Spleen (tissue), 11 donors: ENCODE measurements at regions not wholly inside any gene's neighbourhood (a gene's known extent, or its start where the extent isn't known, plus 50 kb on each side); places are given as distances from the start of the nearest gene placed in this dataset.
"Not testable (repeated sequence)": the region's sequence is repeated elsewhere in the genome, so short reads cannot be mapped to it uniquely, and the experiment has no call there.

ENCODE experiments used
- DNase-seq: peaks from one replicate; pipeline ENCODE4 v3.0.0-alpha.2; 2020
- H3K27ac ChIP-seq, 8 donors: fragments of 200-600 bp; sonication (generic) in 7 of 8; 1 replicate in 4 of 8; 2 replicates in 4 of 8; pipeline versions ENCODE4 v1.5.0 to v1.8.0; 2016 to 2021; ENCODE audit warnings: inconsistent platforms in 4 of 8, mild to moderate bottlenecking in 4 of 8, moderate library complexity in 1 of 8
- H3K27me3 ChIP-seq, 7 donors: fragments of 200-600 bp; sonication (generic) in 6 of 7; replicated peaks in 1 of 7; 1 replicate in 4 of 7; 2 replicates in 3 of 7; pipeline versions ENCODE4 v1.5.0 to v1.8.0; 2016 to 2021; ENCODE audit warnings: inconsistent platforms in 3 of 7, mild to moderate bottlenecking in 1 of 7
- H3K36me3 ChIP-seq, 6 donors: fragments of 200-600 bp; sonication (generic) in 5 of 6; 1 replicate in 4 of 6; 2 replicates in 2 of 6; pipeline versions ENCODE4 v1.5.0 to v1.8.0; 2016 to 2021; ENCODE audit warnings: inconsistent platforms in 2 of 6
- H3K4me1 ChIP-seq, 6 donors: fragments of 200-600 bp; sonication (generic) in 5 of 6; 1 replicate in 3 of 6; 2 replicates in 3 of 6; pipeline versions ENCODE4 v1.5.0 to v1.8.0; 2016 to 2021; ENCODE audit warnings: inconsistent platforms in 3 of 6
- H3K4me3 ChIP-seq, 8 donors: fragments of 200-600 bp; sonication (generic) in 7 of 8; 1 replicate in 4 of 8; 2 replicates in 4 of 8; pipeline versions ENCODE4 v1.5.0 to v1.8.0; 2016 to 2021; ENCODE audit warnings: inconsistent platforms in 4 of 8, mild to moderate bottlenecking in 4 of 8, moderate library complexity in 2 of 8
- H3K9me3 ChIP-seq, 8 donors: fragments of 200-600 bp; sonication (generic) in 7 of 8; 1 replicate in 4 of 8; 2 replicates in 4 of 8; pipeline versions ENCODE4 v1.5.0 to v1.8.0; 2016 to 2021; ENCODE audit warnings: inconsistent platforms in 4 of 8
- CTCF ChIP-seq, 11 experiments: fragments of 200-600 bp in 7 of 11; fragments of 450-650 bp in 4 of 11; sonication (generic) in 4 of 11; IDR thresholded peaks in 8 of 11; conservative IDR thresholded peaks in 3 of 11; 1 replicate in 7 of 11; 2 replicates in 4 of 11; pipeline versions ENCODE4 v1.4.0 to v1.8.0; 2016 to 2021; ENCODE audit warnings: antibody characterized with exemption in 11 of 11, inconsistent platforms in 4 of 11, mild to moderate bottlenecking in 1 of 11
- POLR2A ChIP-seq, 3 donors: fragments of 450-650 bp; IDR thresholded peaks; one replicate each; pipeline ENCODE4 v1.5.1; 2017; ENCODE audit warnings: antibody characterized with exemption in 3 of 3, mild to moderate bottlenecking in 1 of 3
- POLR2AphosphoS5 ChIP-seq, 3 donors: sonication (generic); formaldehyde crosslinking; IDR thresholded peaks; one replicate each; pipeline ENCODE4 v1.5.1; 2017; ENCODE audit warnings: antibody characterized with exemption in 3 of 3
- WGBS, 5 donors: extraction: QIAGEN DNeasy Blood & Tissue Kit in 3 of 5; methylation state at CpG; one replicate each; pipeline versions ENCODE4 v1.1.5 to v1.1.7; 2013 to 2018; 5-methylcytosine and 5-hydroxymethylcytosine counted together
- intact Hi-C: fragments of 100-400 bp; cut with DNase I; formaldehyde crosslinking; loops from one replicate; pipeline ENCODE4 v1.15.0; 2023; ENCODE audit warnings: low total_unique reads
- donor health status: healthy with polysubstance abuse.
- donor health status: DM: no; HTN: no; CAD: no; lungs with moderate emphysema.
- donor health status: DM: no; HTN: no; CAD: no.
- donor health status: Bipolar disorder and iron deficiency.
- donor health status: healthy.
- donor health status: DM: no; HTN: no; CAD: no.
- donor health status: DM: yes; HTN: yes; CAD: no.

GRCh38 chr16:26500326-26500725 is 566.4 kb upstream of the C16orf82 start:
- Histone ChIP-seq H3K36me3 (no peaks in the 10 kb centered on the region), H3K9me3 (no peaks in the 10 kb centered on the region), H3K4me1 (no peaks in the 10 kb centered on the region), H3K27me3 (no peaks in the 10 kb centered on the region), H3K4me3 (no peak overlapping the region), H3K27ac (no peak overlapping the region)
- no peak for DNase-seq
- intact Hi-C loops, result no loop called here
- TF ChIP-seq CTCF (IDR thresholded peaks at IDR 0.05 in 8 of 11, conservative IDR thresholded peaks at IDR 0.05 in 3 of 11) (no peak), POLR2AphosphoS5 (IDR thresholded peaks at IDR 0.05) (no peak), POLR2A (IDR thresholded peaks at IDR 0.05) (no peak)
- 87 to 93% (median 91%) methylated on average over 6 of the region's 6 CpGs for WGBS, 5 donors

- peaks cover 0 to 5% (median 0%) of the 10 kb centered on the region in 7 donors for H3K27me3 ChIP-seq
- H3K4me1 ChIP-seq, result no peaks in the 10 kb centered on the region
- H3K27ac ChIP-seq, result no peak overlapping the region
- intact Hi-C loops, result no loop called here
- H3K36me3 ChIP-seq, result no peaks in the 10 kb centered on the region
- DNase-seq, result no peak
- no peak overlapping the region for H3K4me3 ChIP-seq
- H3K9me3 ChIP-seq, result no peaks in the 10 kb centered on the region
- no peak for TF ChIP-seq POLR2AphosphoS5 (IDR thresholded peaks at IDR 0.05)
These were observed 561.2 kb upstream of the C16orf82 start for GRCh38 chr16:26505496-26505895.

GRCh38 chr16:26508946-26509345 is 557.8 kb upstream of the C16orf82 start:
- intact Hi-C loops, H3K36me3 ChIP-seq, H3K9me3 ChIP-seq, H3K4me1 ChIP-seq, H3K27me3 ChIP-seq, H3K27ac ChIP-seq, DNase-seq, H3K4me3 ChIP-seq: not testable (repeated sequence)
- WGBS, 5 donors, result 84 to 89% (median 86%) methylated on average over 4 of the region's 4 CpGs

GRCh38 chr16:26510924-26511323 is 555.8 kb upstream of the C16orf82 start:
- Histone ChIP-seq H3K36me3 (no peaks in the 10 kb centered on the region), H3K4me3 (no peak overlapping the region), H3K27me3 (peaks cover 0 to 5% (median 0%) of the 10 kb centered on the region in 7 donors), H3K27ac (no peak overlapping the region), H3K9me3 (no peaks in the 10 kb centered on the region), H3K4me1 (peaks cover 0 to 4% (median 0%) of the 10 kb centered on the region in 6 donors)
- WGBS, 5 donors, result 39 to 69% (median 42%) methylated on average over 1 of the region's 1 CpG
- no peak for DNase-seq
- intact Hi-C loops, result no loop called here
- TF ChIP-seq POLR2A (IDR thresholded peaks at IDR 0.05), result no peak
- no peak for TF ChIP-seq CTCF (IDR thresholded peaks at IDR 0.05 in 8 of 11, conservative IDR thresholded peaks at IDR 0.05 in 3 of 11)
- no peak for TF ChIP-seq POLR2AphosphoS5 (IDR thresholded peaks at IDR 0.05)

GRCh38 chr16:26511463-26511862 is 555.3 kb upstream of the C16orf82 start:
- Histone ChIP-seq H3K36me3 (no peaks in the 10 kb centered on the region), H3K4me3 (no peak overlapping the region), H3K9me3 (no peaks in the 10 kb centered on the region), H3K27ac (no peak overlapping the region), H3K4me1 (peaks cover 0 to 4% (median 0%) of the 10 kb centered on the region in 6 donors), H3K27me3 (peaks cover 0 to 5% (median 0%) of the 10 kb centered on the region in 7 donors)
- WGBS, 5 donors, result 52 to 62% (median 58%) methylated on average over 4 to 6 of the region's 6 CpGs
- no peak for DNase-seq
- intact Hi-C loops, result no loop called here
- no peak for TF ChIP-seq CTCF (IDR thresholded peaks at IDR 0.05 in 8 of 11, conservative IDR thresholded peaks at IDR 0.05 in 3 of 11)
- no peak for TF ChIP-seq POLR2A (IDR thresholded peaks at IDR 0.05)
- no peak for TF ChIP-seq POLR2AphosphoS5 (IDR thresholded peaks at IDR 0.05)
